OCI-LY3 (cell line): ENCODE measurements at regions not wholly inside any gene's neighbourhood (a gene's known extent, or its start where the extent isn't known, plus 50 kb on each side); places are given as distances from the start of the nearest gene placed in this dataset.

Source experiments
- CTCF ChIP-seq: fragments of 200-600, 300-600 bp; sonication (generic); IDR thresholded peaks from 2 replicates; pipeline ENCODE4 v1.5.1; 2014; ENCODE audit warnings: antibody characterized with exemption, low read length, low read depth
- EZH2phosphoT487 ChIP-seq: fragments of 200-600 bp; shearing (Covaris generic); IDR thresholded peaks from 2 replicates; pipeline ENCODE4 v1.6.1; 2018; ENCODE audit warnings: antibody characterized with exemption, mixed run types, low read depth

DNA sequence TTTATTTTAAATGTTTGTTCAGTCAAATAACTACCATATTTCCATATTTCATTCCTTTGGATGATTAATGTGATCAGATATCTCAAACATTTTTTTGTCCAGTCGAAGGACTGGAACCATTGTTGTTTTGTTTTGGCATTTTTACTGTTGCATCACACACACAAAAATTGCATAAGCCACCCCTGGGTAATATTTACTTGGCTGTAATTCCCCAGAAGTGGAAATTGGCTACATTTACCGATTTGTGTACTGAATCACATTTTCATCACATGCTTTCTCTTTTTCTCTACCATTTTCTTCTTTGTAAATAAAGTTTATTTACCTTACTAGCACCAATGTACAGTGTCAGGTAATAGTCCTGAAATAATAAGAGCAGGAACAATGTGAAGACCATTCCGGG is 1729.7 kb upstream of the WWC1 start:
- no peak for TF ChIP-seq CTCF
- no peak for TF ChIP-seq EZH2phosphoT487
